HAP-1 (cell line): ENCODE measurements at regions not wholly inside any gene's neighbourhood (a gene's known extent, or its start where the extent isn't known, plus 50 kb on each side); places are given as distances from the start of the nearest gene placed in this dataset.

Experiments
- DNase-seq, 2 experiments: peaks; one replicate each; pipeline ENCODE4 v3.0.0-alpha.2; 2016 to 2020; ENCODE audit warnings: low spot score in 2 of 2
- H3K27me3 ChIP-seq: fragments of 250-450 bp; sonication (Bioruptor Pico); 2 replicates; pipeline ENCODE4 v1.5.1; 2020; ENCODE audit warnings: low read depth, mild to moderate bottlenecking, moderate library complexity
- H3K36me3 ChIP-seq: fragments of 250-450 bp; sonication (Bioruptor Pico); replicated peaks from 2 replicates; pipeline ENCODE4 v1.5.1; 2020; ENCODE audit warnings: mild to moderate bottlenecking
- H3K4me1 ChIP-seq: fragments of 250-450 bp; sonication (Bioruptor Pico); 2 replicates; pipeline ENCODE4 v1.5.1; 2020; ENCODE audit warnings: mild to moderate bottlenecking
- H3K4me3 ChIP-seq: fragments of 250-450 bp; sonication (Bioruptor Pico); 2 replicates; pipeline ENCODE4 v1.5.1; 2020; ENCODE audit warnings: mild to moderate bottlenecking, moderate library complexity
- H3K9me3 ChIP-seq: fragments of 250-450 bp; sonication (Bioruptor Pico); 2 replicates; pipeline ENCODE4 v1.5.1; 2020; ENCODE audit warnings: mild to moderate bottlenecking, moderate library complexity
- in situ Hi-C: fragments of 300-500 bp; cut with MboI; formaldehyde crosslinking; loops from 3 replicates; pipeline ENCODE4 v1.14.3; 2020; ENCODE audit warnings: low sequenced_read_pairs, inconsistent platforms, mixed read lengths

- H3K27me3 ChIP-seq: no peaks in the 10 kb centered on the region
- DNase-seq: no peak
- H3K4me1 ChIP-seq: no peaks in the 10 kb centered on the region
- H3K9me3 ChIP-seq: no peaks in the 10 kb centered on the region
- no peaks in the 10 kb centered on the region for H3K36me3 ChIP-seq
- in situ Hi-C loops: no loop called here
- H3K4me3 ChIP-seq: no peak overlapping the region
These were observed 210.1 kb upstream of the NRIP1 start for GRCh38 chr21:15274701-15275485.

GRCh38 chr21:15275615-15276235 lies 210.9 kb upstream of the NRIP1 start:
- no peaks in the 10 kb centered on the region for H3K9me3 ChIP-seq
- DNase-seq: no peak
- H3K36me3 ChIP-seq: no peaks in the 10 kb centered on the region
- no peak overlapping the region for H3K4me3 ChIP-seq
- in situ Hi-C loops: no loop called here
- H3K27me3 ChIP-seq: no peaks in the 10 kb centered on the region
- H3K4me1 ChIP-seq: no peaks in the 10 kb centered on the region

GRCh38 chr21:15276243-15276642 lies 211.4 kb upstream of the NRIP1 start:
- H3K9me3 ChIP-seq: no peaks in the 10 kb centered on the region

GRCh38 chr21:15277466-15277865 lies 212.7 kb upstream of the NRIP1 start:
- no peak for DNase-seq
- H3K9me3 ChIP-seq: no peaks in the 10 kb centered on the region
- no peak overlapping the region for H3K4me3 ChIP-seq
- H3K36me3 ChIP-seq: no peaks in the 10 kb centered on the region
- no peaks in the 10 kb centered on the region for H3K4me1 ChIP-seq
- in situ Hi-C loops: no loop called here
- H3K27me3 ChIP-seq: no peaks in the 10 kb centered on the region

More at GRCh38 chr21:15276243-15276642, 211.4 kb upstream of the NRIP1 start:
- DNase-seq: no peak
- Histone ChIP-seq H3K4me3 (no peak overlapping the region), H3K36me3 (no peaks in the 10 kb centered on the region), H3K4me1 (no peaks in the 10 kb centered on the region), H3K27me3 (no peaks in the 10 kb centered on the region)
- in situ Hi-C loops: no loop called here

GRCh38 chr21:15278279-15278678 lies 213.5 kb upstream of the NRIP1 start:
- Histone ChIP-seq H3K4me3 (no peak overlapping the region), H3K9me3 (no peaks in the 10 kb centered on the region), H3K36me3 (no peaks in the 10 kb centered on the region), H3K4me1 (no peaks in the 10 kb centered on the region), H3K27me3 (no peaks in the 10 kb centered on the region)
- in situ Hi-C loops: no loop called here
- no peak for DNase-seq

GRCh38 chr21:15278851-15279250 lies 214.1 kb upstream of the NRIP1 start:
- Histone ChIP-seq H3K4me3 (no peak overlapping the region), H3K36me3 (no peaks in the 10 kb centered on the region), H3K9me3 (no peaks in the 10 kb centered on the region), H3K4me1 (no peaks in the 10 kb centered on the region), H3K27me3 (no peaks in the 10 kb centered on the region)
- no peak for DNase-seq
- in situ Hi-C loops: no loop called here

- Histone ChIP-seq H3K4me3 (no peak overlapping the region), H3K36me3 (no peaks in the 10 kb centered on the region), H3K27me3 (no peaks in the 10 kb centered on the region), H3K4me1 (no peaks in the 10 kb centered on the region), H3K9me3 (no peaks in the 10 kb centered on the region)
- no peak for DNase-seq
- in situ Hi-C loops: no loop called here
These were observed 214.7 kb upstream of the NRIP1 start for GRCh38 chr21:15279482-15279881.

- DNase-seq: no peak
- Histone ChIP-seq H3K36me3 (no peaks in the 10 kb centered on the region), H3K4me3 (no peak overlapping the region), H3K27me3 (no peaks in the 10 kb centered on the region), H3K4me1 (no peaks in the 10 kb centered on the region), H3K9me3 (no peaks in the 10 kb centered on the region)
- in situ Hi-C loops: no loop called here
These were observed 216.9 kb upstream of the NRIP1 start for GRCh38 chr21:15281714-15282113.

- Histone ChIP-seq H3K9me3 (no peaks in the 10 kb centered on the region), H3K4me3 (no peak overlapping the region), H3K4me1 (no peaks in the 10 kb centered on the region), H3K36me3 (no peaks in the 10 kb centered on the region), H3K27me3 (no peaks in the 10 kb centered on the region)
- in situ Hi-C loops: no loop called here
- no peak for DNase-seq
These were observed 217.9 kb upstream of the NRIP1 start for GRCh38 chr21:15282665-15283064.

- H3K4me1 ChIP-seq: no peaks in the 10 kb centered on the region
- no peak for DNase-seq
- in situ Hi-C loops: no loop called here
- H3K27me3 ChIP-seq: no peaks in the 10 kb centered on the region
- H3K4me3 ChIP-seq: no peak overlapping the region
- no peaks in the 10 kb centered on the region for H3K9me3 ChIP-seq
- H3K36me3 ChIP-seq: no peaks in the 10 kb centered on the region
These were observed 218.3 kb upstream of the NRIP1 start for GRCh38 chr21:15283138-15283537.

- Histone ChIP-seq H3K4me1 (no peaks in the 10 kb centered on the region), H3K9me3 (no peaks in the 10 kb centered on the region), H3K36me3 (no peaks in the 10 kb centered on the region), H3K4me3 (no peak overlapping the region), H3K27me3 (no peaks in the 10 kb centered on the region)
- DNase-seq: no peak
- in situ Hi-C loops: no loop called here
These were observed 219.0 kb upstream of the NRIP1 start for GRCh38 chr21:15283789-15284188.

GRCh38 chr21:15285556-15285955 lies 220.8 kb upstream of the NRIP1 start:
- Histone ChIP-seq H3K36me3 (no peaks in the 10 kb centered on the region), H3K4me1 (no peaks in the 10 kb centered on the region), H3K4me3 (no peak overlapping the region), H3K27me3 (no peaks in the 10 kb centered on the region), H3K9me3 (no peaks in the 10 kb centered on the region)
- DNase-seq: no peak
- in situ Hi-C loops: no loop called here

- no peak for DNase-seq
- H3K9me3 ChIP-seq: no peaks in the 10 kb centered on the region
- H3K27me3 ChIP-seq: no peaks in the 10 kb centered on the region
- H3K4me3 ChIP-seq: no peak overlapping the region
- no peaks in the 10 kb centered on the region for H3K36me3 ChIP-seq
- in situ Hi-C loops: no loop called here
- no peaks in the 10 kb centered on the region for H3K4me1 ChIP-seq
These were observed 224.4 kb upstream of the NRIP1 start for GRCh38 chr21:15289246-15289645.

GRCh38 chr21:15289896-15290841 lies 225.4 kb upstream of the NRIP1 start:
- H3K9me3 ChIP-seq: no peaks in the 10 kb centered on the region
- no peaks in the 10 kb centered on the region for H3K36me3 ChIP-seq
- no peaks in the 10 kb centered on the region for H3K4me1 ChIP-seq
- in situ Hi-C loops: no loop called here
- DNase-seq: peak in 1 of 2 experiments; percentile 37
- H3K27me3 ChIP-seq: no peaks in the 10 kb centered on the region
- H3K4me3 ChIP-seq: no peak overlapping the region
